PC-9 (cell line): ENCODE measurements at regions not wholly inside any gene's neighbourhood (a gene's known extent, or its start where the extent isn't known, plus 50 kb on each side); places are given as distances from the start of the nearest gene placed in this dataset.

Experiments
- CTCF ChIP-seq: fragments of 200-600 bp; sonication (generic); conservative IDR thresholded peaks from 2 replicates; pipeline ENCODE4 v1.6.1; 2017; ENCODE audit warnings: mixed run types, antibody characterized with exemption, mild to moderate bottlenecking, moderate library complexity
- EZH2 ChIP-seq: fragments of 200-600 bp; sonication (generic); IDR thresholded peaks from 2 replicates; pipeline ENCODE4 v1.8.0; 2017; ENCODE audit warnings: antibody characterized with exemption, low read depth

- TF ChIP-seq CTCF, result no peak
- no peak for TF ChIP-seq EZH2
Measured at GRCh38 chr7:81500631-81501030, 269.2 kb downstream of the HGF start.
